SU-DHL-6 (cell line): ENCODE measurements at regions not wholly inside any gene's neighbourhood (a gene's known extent, or its start where the extent isn't known, plus 50 kb on each side); places are given as distances from the start of the nearest gene placed in this dataset.

Experiments used
- EZH2phosphoT487 ChIP-seq: fragments of 200-600 bp; sonication (generic), shearing (Covaris generic); conservative IDR thresholded peaks from 2 replicates; pipeline ENCODE4 v1.6.1; 2018; ENCODE audit warnings: mild to moderate bottlenecking, antibody characterized with exemption, low read length, moderate library complexity, mixed read lengths
- TF ChIP-seq, protein P1 (sequence below): fragments of 200-600 bp; sonication (generic); IDR thresholded peaks from one replicate; pipeline ENCODE4 v1.5.1; 2017; ENCODE audit warnings: antibody characterized with exemption, mild to moderate bottlenecking, low read length, moderate library complexity; ENCODE audit not compliant: insufficient read depth, poor library complexity, severe bottlenecking

DNA sequence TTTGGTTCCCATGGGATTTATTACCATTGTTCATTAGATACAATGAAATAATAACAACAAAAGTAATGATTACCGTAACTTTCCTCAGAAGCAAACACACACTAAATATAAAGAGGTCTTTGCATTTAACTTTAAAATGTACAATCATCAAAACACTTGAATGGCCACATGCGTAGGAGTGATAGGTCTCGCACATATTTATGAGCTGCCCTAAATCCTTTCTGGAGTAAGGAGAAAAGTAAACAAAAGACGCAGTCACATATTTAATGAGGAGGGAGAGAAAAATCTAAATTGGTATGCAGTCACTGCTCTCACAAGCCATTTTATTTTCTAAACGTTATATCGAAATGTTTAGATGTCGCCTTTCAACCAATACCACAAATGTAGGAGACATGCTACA lies 129.4 kb upstream of the TCF21 start:
- no peak for TF ChIP-seq EZH2phosphoT487
- TF ChIP-seq, protein P1, sequence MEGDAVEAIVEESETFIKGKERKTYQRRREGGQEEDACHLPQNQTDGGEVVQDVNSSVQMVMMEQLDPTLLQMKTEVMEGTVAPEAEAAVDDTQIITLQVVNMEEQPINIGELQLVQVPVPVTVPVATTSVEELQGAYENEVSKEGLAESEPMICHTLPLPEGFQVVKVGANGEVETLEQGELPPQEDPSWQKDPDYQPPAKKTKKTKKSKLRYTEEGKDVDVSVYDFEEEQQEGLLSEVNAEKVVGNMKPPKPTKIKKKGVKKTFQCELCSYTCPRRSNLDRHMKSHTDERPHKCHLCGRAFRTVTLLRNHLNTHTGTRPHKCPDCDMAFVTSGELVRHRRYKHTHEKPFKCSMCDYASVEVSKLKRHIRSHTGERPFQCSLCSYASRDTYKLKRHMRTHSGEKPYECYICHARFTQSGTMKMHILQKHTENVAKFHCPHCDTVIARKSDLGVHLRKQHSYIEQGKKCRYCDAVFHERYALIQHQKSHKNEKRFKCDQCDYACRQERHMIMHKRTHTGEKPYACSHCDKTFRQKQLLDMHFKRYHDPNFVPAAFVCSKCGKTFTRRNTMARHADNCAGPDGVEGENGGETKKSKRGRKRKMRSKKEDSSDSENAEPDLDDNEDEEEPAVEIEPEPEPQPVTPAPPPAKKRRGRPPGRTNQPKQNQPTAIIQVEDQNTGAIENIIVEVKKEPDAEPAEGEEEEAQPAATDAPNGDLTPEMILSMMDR, result no peak
